WTC11 (cell line): ENCODE measurements at regions not wholly inside any gene's neighbourhood (a gene's known extent, or its start where the extent isn't known, plus 50 kb on each side); places are given as distances from the start of the nearest gene placed in this dataset.

Experiments used
- ATAC-seq: fragments of 200-7000 bp; cut with Tn5 transposase; 2 replicates; pipeline ENCODE4 v1.10.0; 2021; ENCODE audit warnings: mild to moderate bottlenecking, moderate library complexity
- CTCF ChIA-PET: fragments of 300-600 bp; sonication (Branson Sonifier 250); formaldehyde crosslinking; loops from one replicate; lab custom pipeline; 2021; ENCODE audit warnings: antibody characterized with exemption; lab: Charles Lee
- POLR2A ChIA-PET: fragments of 350-600 bp; sonication (Branson Sonifier 250); formaldehyde crosslinking; loops from one replicate; lab custom pipeline; 2021; ENCODE audit warnings: antibody characterized with exemption; lab: Charles Lee
- DNase-seq: peaks from one replicate; pipeline ENCODE4 v3.0.0; 2021; ENCODE audit warnings: low spot score
- H3K27ac Mint-ChIP-seq: 2 replicates; pipeline ENCODE4 v1.8.0; 2021; ENCODE audit warnings: mixed read lengths
- H3K27me3 Mint-ChIP-seq: 2 replicates; pipeline ENCODE4 v1.8.0; 2021; ENCODE audit warnings: low read depth, mild to moderate bottlenecking, moderate library complexity, mixed read lengths
- H3K36me3 Mint-ChIP-seq: 2 replicates; pipeline ENCODE4 v1.8.0; 2021; ENCODE audit warnings: mixed read lengths
- H3K4me1 Mint-ChIP-seq: 2 replicates; pipeline ENCODE4 v1.8.0; 2022; ENCODE audit warnings: mixed read lengths
- H3K4me3 Mint-ChIP-seq: 2 replicates; pipeline ENCODE4 v1.8.0; 2021; ENCODE audit warnings: mild to moderate bottlenecking, moderate library complexity, mixed read lengths
- H3K9me3 Mint-ChIP-seq: 2 replicates; pipeline ENCODE4 v1.8.0; 2021; ENCODE audit warnings: mixed read lengths
- CBFB ChIP-seq: sonication (generic); formaldehyde crosslinking; IDR thresholded peaks from 2 replicates; pipeline ENCODE4 v1.8.1; 2022; ENCODE audit warnings: mild to moderate bottlenecking, low read depth, missing genetic modification reagents
- CREB1 ChIP-seq: sonication (generic); formaldehyde crosslinking; IDR thresholded peaks from 2 replicates; pipeline ENCODE4 v1.8.0; 2023; ENCODE audit warnings: mild to moderate bottlenecking, missing genetic modification reagents
- ELF4 ChIP-seq: sonication (generic); formaldehyde crosslinking; IDR thresholded peaks from 2 replicates; pipeline ENCODE4 v1.8.1; 2022; ENCODE audit warnings: low read depth, mild to moderate bottlenecking, moderate library complexity, missing genetic modification reagents
- NFE2L1 ChIP-seq: sonication (generic); formaldehyde crosslinking; IDR thresholded peaks from 2 replicates; pipeline ENCODE4 v1.8.1; 2023; ENCODE audit warnings: missing genetic modification reagents
- NFYB ChIP-seq: sonication (generic); formaldehyde crosslinking; conservative IDR thresholded peaks from 2 replicates; pipeline ENCODE4 v1.8.0; 2022; ENCODE audit warnings: low read depth, missing genetic modification reagents
- PRRX2 ChIP-seq: fragments of 250-450 bp; sonication (Bioruptor Pico); IDR thresholded peaks from 2 replicates; pipeline ENCODE4 v1.8.0; 2021; ENCODE audit warnings: mild to moderate bottlenecking
- TEAD1 ChIP-seq: sonication (generic); formaldehyde crosslinking; IDR thresholded peaks from 2 replicates; pipeline ENCODE4 v1.8.0; 2022; ENCODE audit warnings: mild to moderate bottlenecking, missing genetic modification reagents
- ZNF423 ChIP-seq: fragments of 250-450 bp; sonication (Bioruptor Pico); IDR thresholded peaks from 2 replicates; pipeline ENCODE4 v2.1.2; 2022; ENCODE audit warnings: mild to moderate bottlenecking, moderate library complexity
- TF ChIP-seq, protein P1 (sequence below): sonication (generic); formaldehyde crosslinking; IDR thresholded peaks from 2 replicates; pipeline ENCODE4 v1.8.0; 2022; ENCODE audit warnings: missing genetic modification reagents
- TF ChIP-seq, protein P2 (sequence below): sonication (generic); formaldehyde crosslinking; IDR thresholded peaks from 2 replicates; pipeline ENCODE4 v1.8.0; 2022; ENCODE audit warnings: mild to moderate bottlenecking, missing genetic modification reagents
- TF ChIP-seq, protein P3 (sequence below): sonication (generic); formaldehyde crosslinking; IDR thresholded peaks from 2 replicates; pipeline ENCODE4 v1.8.0; 2023; ENCODE audit warnings: mild to moderate bottlenecking, missing genetic modification reagents
- TF ChIP-seq, protein P4 (sequence below): sonication (generic); formaldehyde crosslinking; IDR thresholded peaks from 2 replicates; pipeline ENCODE4 v1.8.1; 2023; ENCODE audit warnings: mild to moderate bottlenecking, missing genetic modification reagents
- TF ChIP-seq, protein P5 (sequence below): sonication (generic); formaldehyde crosslinking; IDR thresholded peaks from 2 replicates; pipeline ENCODE4 v1.8.1; 2022; ENCODE audit warnings: low read depth, missing genetic modification reagents, borderline replicate concordance
- TF ChIP-seq, protein P6 (sequence below): sonication (generic); formaldehyde crosslinking; IDR thresholded peaks from 2 replicates; pipeline ENCODE4 v1.8.1; 2022; ENCODE audit warnings: missing genetic modification reagents, borderline replicate concordance

DNA sequence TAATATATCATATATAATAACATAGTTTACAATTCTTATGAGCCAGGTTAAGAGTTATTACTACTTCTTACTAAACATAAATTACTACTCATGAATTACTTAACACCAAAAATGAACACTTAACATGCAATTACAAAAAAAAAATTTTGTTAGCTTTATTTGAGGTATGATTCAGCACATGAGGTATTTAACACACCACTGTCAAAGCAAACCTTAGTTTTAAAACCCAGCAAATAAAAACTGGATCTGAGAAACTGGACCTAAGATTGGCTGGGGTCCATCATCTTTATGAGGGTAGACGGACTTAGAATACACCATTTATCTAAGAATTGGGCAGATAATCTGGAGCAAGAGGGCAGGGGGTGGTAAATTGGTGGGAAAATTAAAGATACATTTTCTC, 81.8 kb upstream of the CREB1 start (continued):
- TF ChIP-seq, protein P1, sequence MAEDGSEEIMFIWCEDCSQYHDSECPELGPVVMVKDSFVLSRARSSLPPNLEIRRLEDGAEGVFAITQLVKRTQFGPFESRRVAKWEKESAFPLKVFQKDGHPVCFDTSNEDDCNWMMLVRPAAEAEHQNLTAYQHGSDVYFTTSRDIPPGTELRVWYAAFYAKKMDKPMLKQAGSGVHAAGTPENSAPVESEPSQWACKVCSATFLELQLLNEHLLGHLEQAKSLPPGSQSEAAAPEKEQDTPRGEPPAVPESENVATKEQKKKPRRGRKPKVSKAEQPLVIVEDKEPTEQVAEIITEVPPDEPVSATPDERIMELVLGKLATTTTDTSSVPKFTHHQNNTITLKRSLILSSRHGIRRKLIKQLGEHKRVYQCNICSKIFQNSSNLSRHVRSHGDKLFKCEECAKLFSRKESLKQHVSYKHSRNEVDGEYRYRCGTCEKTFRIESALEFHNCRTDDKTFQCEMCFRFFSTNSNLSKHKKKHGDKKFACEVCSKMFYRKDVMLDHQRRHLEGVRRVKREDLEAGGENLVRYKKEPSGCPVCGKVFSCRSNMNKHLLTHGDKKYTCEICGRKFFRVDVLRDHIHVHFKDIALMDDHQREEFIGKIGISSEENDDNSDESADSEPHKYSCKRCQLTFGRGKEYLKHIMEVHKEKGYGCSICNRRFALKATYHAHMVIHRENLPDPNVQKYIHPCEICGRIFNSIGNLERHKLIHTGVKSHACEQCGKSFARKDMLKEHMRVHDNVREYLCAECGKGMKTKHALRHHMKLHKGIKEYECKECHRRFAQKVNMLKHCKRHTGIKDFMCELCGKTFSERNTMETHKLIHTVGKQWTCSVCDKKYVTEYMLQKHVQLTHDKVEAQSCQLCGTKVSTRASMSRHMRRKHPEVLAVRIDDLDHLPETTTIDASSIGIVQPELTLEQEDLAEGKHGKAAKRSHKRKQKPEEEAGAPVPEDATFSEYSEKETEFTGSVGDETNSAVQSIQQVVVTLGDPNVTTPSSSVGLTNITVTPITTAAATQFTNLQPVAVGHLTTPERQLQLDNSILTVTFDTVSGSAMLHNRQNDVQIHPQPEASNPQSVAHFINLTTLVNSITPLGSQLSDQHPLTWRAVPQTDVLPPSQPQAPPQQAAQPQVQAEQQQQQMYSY = no peak
- TF ChIP-seq ELF4 (CRISPR knock-in tag) (no peak), CBFB (CRISPR knock-in tag) (no peak), CREB1 (CRISPR knock-in tag) (no peak), TEAD1 (CRISPR knock-in tag) (no peak)
- TF ChIP-seq, protein P2, sequence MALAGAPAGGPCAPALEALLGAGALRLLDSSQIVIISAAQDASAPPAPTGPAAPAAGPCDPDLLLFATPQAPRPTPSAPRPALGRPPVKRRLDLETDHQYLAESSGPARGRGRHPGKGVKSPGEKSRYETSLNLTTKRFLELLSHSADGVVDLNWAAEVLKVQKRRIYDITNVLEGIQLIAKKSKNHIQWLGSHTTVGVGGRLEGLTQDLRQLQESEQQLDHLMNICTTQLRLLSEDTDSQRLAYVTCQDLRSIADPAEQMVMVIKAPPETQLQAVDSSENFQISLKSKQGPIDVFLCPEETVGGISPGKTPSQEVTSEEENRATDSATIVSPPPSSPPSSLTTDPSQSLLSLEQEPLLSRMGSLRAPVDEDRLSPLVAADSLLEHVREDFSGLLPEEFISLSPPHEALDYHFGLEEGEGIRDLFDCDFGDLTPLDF (CRISPR knock-in tag) = no peak
- TF ChIP-seq, protein P3, sequence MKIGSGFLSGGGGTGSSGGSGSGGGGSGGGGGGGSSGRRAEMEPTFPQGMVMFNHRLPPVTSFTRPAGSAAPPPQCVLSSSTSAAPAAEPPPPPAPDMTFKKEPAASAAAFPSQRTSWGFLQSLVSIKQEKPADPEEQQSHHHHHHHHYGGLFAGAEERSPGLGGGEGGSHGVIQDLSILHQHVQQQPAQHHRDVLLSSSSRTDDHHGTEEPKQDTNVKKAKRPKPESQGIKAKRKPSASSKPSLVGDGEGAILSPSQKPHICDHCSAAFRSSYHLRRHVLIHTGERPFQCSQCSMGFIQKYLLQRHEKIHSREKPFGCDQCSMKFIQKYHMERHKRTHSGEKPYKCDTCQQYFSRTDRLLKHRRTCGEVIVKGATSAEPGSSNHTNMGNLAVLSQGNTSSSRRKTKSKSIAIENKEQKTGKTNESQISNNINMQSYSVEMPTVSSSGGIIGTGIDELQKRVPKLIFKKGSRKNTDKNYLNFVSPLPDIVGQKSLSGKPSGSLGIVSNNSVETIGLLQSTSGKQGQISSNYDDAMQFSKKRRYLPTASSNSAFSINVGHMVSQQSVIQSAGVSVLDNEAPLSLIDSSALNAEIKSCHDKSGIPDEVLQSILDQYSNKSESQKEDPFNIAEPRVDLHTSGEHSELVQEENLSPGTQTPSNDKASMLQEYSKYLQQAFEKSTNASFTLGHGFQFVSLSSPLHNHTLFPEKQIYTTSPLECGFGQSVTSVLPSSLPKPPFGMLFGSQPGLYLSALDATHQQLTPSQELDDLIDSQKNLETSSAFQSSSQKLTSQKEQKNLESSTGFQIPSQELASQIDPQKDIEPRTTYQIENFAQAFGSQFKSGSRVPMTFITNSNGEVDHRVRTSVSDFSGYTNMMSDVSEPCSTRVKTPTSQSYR (CRISPR knock-in tag) = no peak

DNA sequence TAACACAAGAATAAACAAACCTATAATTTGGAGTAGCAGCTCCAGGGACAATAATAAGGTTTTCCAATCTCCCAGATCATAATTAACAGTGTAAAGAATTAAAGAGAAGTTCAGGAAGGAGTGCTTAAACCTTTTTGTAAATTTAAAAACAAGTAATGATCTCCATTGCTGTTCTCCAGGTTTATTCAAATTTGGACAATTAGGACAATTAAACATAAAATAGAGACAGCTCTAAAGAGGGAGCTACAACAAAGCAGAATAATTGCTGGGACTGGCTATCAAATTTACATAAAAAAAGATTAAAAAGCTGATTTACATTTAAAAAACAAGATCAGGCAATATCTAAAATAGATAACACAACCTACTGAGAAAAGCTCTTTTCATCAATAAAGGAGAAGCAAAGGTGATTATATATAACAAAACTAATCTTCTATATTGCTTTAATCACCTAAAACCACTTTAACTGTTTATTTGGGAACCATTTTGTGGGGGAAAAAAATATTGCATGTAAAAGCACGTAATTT, 80.1 kb upstream of the CREB1 start:
- peaks cover 57% of the 10 kb centered on the region for H3K4me1 Mint-ChIP-seq
- H3K27ac Mint-ChIP-seq = no peak overlapping the region; the same call in 1 of the 2 replicates
- H3K36me3 Mint-ChIP-seq = no peaks in the 10 kb centered on the region
- peaks cover 19% of the 10 kb centered on the region for H3K27me3 Mint-ChIP-seq
- H3K9me3 Mint-ChIP-seq = peaks cover 10% of the 10 kb centered on the region
- H3K4me3 Mint-ChIP-seq = peak overlapping the region; percentile 3
- no peak for DNase-seq
- CTCF ChIA-PET = interaction anchor here (1.1 kb wide), 1 partner anchor 223 kb away, joined by 3 read pairs; no protein-coding TSS in a partner anchor
- POLR2A ChIA-PET = no interaction called here
- ATAC-seq = no peak
- no peak for TF ChIP-seq PRRX2
- TF ChIP-seq, protein P4, sequence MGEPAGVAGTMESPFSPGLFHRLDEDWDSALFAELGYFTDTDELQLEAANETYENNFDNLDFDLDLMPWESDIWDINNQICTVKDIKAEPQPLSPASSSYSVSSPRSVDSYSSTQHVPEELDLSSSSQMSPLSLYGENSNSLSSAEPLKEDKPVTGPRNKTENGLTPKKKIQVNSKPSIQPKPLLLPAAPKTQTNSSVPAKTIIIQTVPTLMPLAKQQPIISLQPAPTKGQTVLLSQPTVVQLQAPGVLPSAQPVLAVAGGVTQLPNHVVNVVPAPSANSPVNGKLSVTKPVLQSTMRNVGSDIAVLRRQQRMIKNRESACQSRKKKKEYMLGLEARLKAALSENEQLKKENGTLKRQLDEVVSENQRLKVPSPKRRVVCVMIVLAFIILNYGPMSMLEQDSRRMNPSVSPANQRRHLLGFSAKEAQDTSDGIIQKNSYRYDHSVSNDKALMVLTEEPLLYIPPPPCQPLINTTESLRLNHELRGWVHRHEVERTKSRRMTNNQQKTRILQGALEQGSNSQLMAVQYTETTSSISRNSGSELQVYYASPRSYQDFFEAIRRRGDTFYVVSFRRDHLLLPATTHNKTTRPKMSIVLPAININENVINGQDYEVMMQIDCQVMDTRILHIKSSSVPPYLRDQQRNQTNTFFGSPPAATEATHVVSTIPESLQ (CRISPR knock-in tag) = no peak
- TF ChIP-seq, protein P5, sequence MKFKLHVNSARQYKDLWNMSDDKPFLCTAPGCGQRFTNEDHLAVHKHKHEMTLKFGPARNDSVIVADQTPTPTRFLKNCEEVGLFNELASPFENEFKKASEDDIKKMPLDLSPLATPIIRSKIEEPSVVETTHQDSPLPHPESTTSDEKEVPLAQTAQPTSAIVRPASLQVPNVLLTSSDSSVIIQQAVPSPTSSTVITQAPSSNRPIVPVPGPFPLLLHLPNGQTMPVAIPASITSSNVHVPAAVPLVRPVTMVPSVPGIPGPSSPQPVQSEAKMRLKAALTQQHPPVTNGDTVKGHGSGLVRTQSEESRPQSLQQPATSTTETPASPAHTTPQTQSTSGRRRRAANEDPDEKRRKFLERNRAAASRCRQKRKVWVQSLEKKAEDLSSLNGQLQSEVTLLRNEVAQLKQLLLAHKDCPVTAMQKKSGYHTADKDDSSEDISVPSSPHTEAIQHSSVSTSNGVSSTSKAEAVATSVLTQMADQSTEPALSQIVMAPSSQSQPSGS = no peak

DNA sequence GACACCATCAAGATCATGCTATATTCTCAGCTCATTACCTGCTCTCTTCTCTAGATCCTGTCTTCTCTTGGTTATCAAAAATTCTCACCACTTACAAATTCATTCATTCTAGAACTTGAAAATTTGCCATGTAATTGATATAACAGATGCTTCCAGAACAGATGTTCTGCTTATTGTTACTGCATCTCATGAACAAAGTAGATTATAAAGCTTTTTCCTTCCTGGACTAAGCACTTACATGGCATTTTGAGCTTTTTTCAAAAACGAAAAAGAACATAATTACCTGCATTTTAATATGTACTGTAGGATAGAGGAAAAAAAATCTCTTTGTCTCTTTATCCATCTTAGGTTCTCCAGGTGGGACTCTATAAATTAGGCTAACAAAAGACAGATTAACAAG, 79.6 kb upstream of the CREB1 start:
- ATAC-seq = no peak
- Mint-ChIP-seq H3K27me3 (peaks cover 19% of the 10 kb centered on the region), H3K36me3 (peaks cover 2% of the 10 kb centered on the region), H3K4me1 (peaks cover 57% of the 10 kb centered on the region), H3K9me3 (peaks cover 15% of the 10 kb centered on the region), H3K27ac (peak overlapping the region; percentile 51; the same call in 1 of the 2 replicates), H3K4me3 (peak overlapping the region; percentile 3)
- no peak for DNase-seq
- CTCF ChIA-PET = no interaction called here
- POLR2A ChIA-PET = interaction anchor here (0.8 kb wide), 1 partner anchor 284 kb away, joined by 3 read pairs; the partner anchor contains the start of gene KLF7
- TF ChIP-seq, protein P2 (CRISPR knock-in tag) = no peak
- TF ChIP-seq, protein P6, sequence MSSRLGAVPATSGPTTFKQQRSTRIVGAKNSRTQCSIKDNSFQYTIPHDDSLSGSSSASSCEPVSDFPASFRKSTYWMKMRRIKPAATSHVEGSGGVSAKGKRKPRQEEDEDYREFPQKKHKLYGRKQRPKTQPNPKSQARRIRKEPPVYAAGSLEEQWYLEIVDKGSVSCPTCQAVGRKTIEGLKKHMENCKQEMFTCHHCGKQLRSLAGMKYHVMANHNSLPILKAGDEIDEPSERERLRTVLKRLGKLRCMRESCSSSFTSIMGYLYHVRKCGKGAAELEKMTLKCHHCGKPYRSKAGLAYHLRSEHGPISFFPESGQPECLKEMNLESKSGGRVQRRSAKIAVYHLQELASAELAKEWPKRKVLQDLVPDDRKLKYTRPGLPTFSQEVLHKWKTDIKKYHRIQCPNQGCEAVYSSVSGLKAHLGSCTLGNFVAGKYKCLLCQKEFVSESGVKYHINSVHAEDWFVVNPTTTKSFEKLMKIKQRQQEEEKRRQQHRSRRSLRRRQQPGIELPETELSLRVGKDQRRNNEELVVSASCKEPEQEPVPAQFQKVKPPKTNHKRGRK (CRISPR knock-in tag) = no peak
- TF ChIP-seq NFE2L1 (no peak), NFYB (CRISPR knock-in tag) (no peak), ZNF423 (CRISPR knock-in tag) (no peak)
